Forelimb muscle (tissue), 1 donor: ENCODE measurements at regions not wholly inside any gene's neighbourhood (a gene's known extent, or its start where the extent isn't known, plus 50 kb on each side); places are given as distances from the start of the nearest gene placed in this dataset.

Source experiments
- DNase-seq: peaks from one replicate; pipeline ENCODE4 v3.0.0-alpha.2; 2013; ENCODE audit warnings: low read depth

DNA sequence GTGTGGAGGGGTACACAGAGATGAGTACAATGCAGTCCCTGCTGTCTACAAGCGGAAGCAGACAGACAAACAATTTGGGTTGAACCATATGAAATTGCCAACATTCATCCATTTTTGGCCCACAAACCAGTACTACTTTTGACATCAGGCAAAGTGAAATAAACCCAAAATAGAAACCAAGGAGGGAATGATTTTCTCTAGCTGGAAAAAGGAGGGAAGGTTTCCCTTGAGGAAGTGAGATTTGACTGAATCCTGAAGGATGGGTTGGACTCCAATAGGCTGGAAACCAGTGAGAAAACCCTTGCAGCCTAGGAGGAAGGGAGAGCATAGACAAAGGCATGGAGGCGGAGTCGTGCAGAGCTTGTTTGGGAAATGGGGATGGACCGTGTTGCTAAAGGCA is 63.5 kb upstream of the PJA1 start:
- DNase-seq: no peak

DNA sequence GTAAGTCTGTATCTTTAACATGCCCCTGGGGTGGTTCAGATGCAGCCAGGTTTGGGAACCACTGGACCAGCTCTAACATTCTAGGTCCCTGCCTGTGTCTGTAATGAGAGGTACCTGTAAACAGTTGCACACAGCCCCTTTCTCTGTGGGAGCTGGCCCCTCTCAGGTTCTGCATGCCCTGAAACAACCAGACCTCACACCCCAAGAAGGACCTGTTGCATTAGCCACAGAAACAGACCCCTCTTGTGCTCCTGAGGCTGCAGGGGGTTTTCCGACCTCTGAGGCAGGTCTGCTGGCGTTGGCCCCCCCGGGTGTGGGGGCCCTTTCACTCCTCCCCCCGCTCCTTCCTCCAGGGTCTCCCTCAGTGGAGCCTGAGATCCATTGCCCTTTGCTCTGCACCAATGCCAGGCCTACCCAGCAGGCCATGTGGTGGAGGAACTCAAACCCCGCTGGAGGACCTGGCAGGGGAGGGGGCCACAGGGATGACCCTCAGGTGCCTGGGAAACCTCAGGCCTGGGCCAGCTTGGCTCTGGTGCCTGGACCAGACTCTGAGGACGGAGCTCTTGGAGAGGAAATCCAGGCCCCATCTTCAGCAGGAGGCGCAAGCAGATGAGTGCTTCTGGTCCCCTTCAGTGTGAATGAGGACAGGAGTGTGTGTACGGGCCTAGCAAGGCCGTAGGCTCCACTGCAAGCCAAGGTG is 61.4 kb upstream of the PJA1 start:
- no peak for DNase-seq

DNA sequence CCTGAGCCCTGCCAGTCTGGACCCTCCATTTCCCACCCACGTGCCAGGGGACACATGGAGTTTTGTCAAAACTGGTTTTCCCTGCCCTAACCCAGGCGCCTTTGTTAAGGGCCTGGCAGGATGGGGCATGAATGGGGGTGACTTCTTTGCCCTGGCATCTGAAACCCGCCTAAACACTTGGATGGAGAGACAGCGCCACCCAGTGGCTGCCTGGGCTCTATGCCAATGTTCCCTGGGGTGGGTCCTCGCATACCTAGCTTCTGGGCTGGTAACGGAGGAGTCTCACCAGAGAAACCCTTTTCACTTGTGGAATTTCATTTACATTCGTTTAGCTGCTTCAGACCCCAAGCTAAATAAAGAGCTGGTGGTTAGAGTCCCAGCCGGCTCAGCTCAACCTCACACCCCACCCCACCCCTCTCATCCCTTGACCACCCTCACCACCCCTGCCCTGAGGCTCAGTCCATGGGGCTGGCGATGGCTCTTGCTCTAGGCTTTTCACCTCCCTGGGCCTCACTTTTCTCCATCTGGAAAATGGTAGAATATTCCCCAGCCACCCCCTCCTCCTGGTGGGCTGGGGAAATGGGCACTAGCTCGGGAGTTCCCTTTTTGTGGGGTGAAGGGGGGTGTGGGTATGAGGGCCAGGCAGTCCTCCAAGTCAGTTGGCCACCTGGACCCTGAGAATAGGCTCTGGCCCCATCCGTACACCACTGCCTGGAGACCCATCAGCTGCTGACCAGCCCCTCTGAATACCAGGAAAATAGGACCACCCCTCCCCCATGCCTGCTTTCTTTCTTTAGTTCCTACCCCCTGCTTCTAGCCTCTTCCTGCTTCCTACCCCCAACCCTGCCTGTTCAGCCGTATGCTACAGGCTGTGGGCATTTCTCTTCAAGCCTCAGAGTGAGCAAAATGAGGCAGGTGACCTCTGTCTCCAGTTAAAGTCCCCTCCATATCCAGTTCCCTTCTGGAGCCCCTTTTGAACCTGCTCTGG is 57.1 kb upstream of the PJA1 start:
- DNase-seq: no peak

DNA sequence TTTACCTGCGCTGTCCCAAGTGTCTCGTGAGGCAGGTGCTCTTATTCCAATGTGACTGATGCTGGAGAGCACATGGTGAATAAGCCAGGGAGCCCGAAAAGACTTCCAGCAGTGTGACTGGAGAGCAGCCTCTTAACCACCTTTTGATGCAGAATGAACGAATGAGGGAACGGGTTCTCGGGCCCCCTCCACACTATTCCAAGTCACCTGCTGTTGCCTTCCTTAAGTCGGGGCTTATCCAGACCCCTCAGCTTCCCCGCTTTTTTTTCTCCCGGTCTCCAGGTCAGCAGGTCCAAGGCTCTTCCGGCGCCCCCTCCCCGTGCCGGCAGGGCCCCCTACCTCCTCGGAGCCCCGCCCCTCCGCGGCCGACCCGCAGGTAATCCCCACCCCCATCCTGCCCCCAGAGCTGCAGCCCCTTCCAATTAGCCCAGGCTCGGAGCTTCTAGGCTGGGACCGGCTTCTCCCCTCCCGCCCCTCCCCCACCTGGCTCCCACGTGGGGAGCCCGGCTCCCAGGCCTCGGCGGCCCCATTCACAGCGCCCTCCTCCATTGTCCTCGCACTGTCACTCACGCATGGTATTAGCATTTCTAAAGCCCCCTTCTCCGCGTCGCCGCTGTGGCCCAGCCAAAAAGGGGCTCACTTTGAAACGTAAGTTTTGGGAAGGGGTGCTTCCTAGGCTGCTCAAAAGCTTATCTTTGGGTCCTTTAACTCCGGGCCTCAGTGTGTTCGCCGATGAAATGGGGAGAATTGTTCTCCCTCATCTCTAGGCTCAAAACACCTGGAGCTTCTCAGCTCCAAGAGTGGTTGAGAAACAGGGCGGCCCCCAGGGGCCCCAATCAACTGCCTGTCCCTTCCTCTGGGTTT is 56.2 kb upstream of the PJA1 start:
- no peak for DNase-seq

DNA sequence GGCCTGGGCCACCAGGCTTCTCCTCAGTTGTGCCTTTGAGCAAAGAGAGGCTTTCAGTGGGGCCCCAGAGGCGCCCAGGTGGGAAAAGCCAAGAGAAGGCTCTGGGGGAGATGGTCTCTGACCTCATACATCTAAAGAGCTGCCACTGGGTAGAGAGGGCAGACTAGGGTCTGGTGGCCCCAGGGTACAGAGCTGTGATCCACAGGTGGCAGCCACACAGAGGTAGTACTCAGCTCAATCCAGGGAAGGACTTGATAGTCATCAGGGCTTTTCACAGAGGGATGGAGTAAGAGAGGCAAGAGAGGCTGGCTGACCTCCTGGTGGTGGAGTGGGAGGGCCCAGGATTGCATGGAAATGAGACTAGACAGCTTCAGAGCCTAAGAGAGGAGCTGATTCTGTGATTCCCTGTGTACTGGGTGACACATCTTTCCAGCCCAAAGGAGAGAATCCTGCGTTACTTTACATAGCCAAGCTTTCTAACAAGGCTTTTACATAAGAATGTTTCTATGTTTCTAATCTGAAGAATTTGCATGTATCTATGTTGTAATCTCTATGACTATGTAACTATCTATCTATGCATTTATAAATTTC is 53.2 kb upstream of the PJA1 start:
- DNase-seq: no peak

DNA sequence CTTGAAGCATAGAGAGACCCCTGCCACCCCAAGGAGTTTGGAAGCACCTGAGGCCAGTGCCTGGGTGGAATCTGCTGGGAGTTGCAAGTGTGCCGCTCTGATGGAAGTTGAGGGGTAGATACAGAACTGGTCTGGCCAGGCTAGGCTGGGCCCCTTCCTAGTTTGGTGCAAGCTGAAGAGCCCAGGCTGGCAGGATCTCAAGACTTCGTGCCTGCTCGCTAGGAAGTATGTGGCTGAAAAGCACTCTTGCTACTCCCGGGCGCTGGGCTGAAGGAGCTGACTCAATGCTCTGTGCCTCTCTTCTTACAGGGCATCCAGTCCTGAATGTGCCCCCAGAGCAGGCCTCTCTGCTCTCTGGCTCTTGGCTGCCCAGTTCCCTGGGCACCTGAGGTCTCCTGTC is 51.7 kb upstream of the PJA1 start:
- no peak for DNase-seq

DNA sequence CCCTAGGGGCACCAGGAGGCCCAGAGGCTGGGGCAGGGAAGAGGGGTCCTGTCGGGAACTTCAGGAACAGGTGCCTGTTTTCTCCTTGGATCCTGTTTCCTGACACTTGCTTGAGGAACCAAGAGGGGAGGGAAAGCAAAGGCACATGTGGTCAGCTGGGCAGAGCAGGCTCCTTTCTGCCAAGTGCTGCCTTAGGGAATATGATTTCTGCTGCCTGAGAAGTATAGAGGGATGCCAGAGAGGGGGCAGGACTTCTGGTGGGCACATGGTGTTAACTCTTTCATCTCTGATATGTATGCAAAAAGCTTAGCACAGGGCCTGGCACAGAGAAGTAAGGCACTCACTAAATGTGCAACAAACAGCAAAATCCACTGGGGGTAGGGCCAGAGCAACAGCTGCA is 51.2 kb upstream of the PJA1 start:
- DNase-seq: no peak

DNA sequence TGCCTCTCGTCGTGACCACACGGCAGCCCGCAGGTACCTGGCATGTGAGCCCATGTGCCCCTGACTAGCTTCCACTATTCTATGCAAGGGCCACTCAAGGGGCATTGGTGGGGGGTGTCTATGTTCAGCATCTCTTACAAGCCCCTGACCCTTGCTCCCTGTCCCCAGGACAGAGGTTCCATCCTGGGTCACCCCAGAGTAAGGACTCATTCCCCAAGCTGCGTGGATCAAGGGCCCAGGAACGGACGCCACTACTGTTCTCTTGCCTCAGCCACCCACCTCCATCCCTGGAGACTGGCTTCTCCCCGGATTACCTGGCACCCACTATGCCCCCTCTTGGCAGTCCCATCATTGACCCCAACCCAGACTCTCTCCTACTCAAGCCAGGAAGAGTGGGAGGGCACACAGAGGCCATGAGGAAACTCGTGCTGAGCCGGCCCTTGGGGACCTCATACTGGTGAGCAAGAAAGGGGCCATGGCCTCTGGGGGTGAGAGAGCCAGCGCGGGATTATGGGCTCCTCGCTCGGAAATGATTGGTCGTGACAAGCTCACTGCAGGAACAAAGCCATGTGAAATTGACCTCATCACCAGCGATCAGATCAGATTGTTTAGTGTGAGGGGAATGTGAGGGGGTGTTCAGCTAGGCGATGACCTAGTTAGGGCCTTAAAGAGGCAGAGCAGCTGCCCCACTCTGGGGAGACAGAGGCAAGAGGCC is 50.1 kb upstream of the PJA1 start:
- DNase-seq: no peak
